NCI-H1092 (cell line): ENCODE measurements at regions not wholly inside any gene's neighbourhood (a gene's known extent, or its start where the extent isn't known, plus 50 kb on each side); places are given as distances from the start of the nearest gene placed in this dataset.

ENCODE experiments used
- DNase-seq: peaks from one replicate; lab custom pipeline; 2025; lab: John Stamatoyannopoulos, UW

GRCh38 chr12:107225635-107226034 is 132.3 kb upstream of the CRY1 start:
- no peak for DNase-seq

- DNase-seq: no peak
Observed at GRCh38 chr12:107226126-107226525, 132.8 kb upstream of the CRY1 start.

- DNase-seq: no peak
Observed at GRCh38 chr12:107228076-107228475, 134.7 kb upstream of the CRY1 start.

- no peak for DNase-seq
Observed at GRCh38 chr12:107229827-107230226, 136.5 kb upstream of the CRY1 start.

- no peak for DNase-seq
Observed at GRCh38 chr12:107231303-107231702, 138.0 kb upstream of the CRY1 start.

GRCh38 chr12:107233551-107233950 is 140.2 kb upstream of the CRY1 start:
- DNase-seq: no peak

- no peak for DNase-seq
Observed at GRCh38 chr12:107235600-107235999, 142.3 kb upstream of the CRY1 start.

GRCh38 chr12:107236824-107237511 is 143.6 kb upstream of the CRY1 start:
- DNase-seq: no peak

- no peak for DNase-seq
Observed at GRCh38 chr12:107238296-107238695, 144.9 kb upstream of the CRY1 start.

- no peak for DNase-seq
Observed at GRCh38 chr12:107241411-107241810, 148.1 kb upstream of the CRY1 start.

GRCh38 chr12:107242189-107242588 is 148.8 kb upstream of the CRY1 start:
- DNase-seq: no peak

- DNase-seq: peak; percentile 86
Observed at GRCh38 chr12:107243341-107243740, 150.0 kb upstream of the CRY1 start.

GRCh38 chr12:107244584-107244983 is 151.2 kb upstream of the CRY1 start:
- DNase-seq: no peak

- DNase-seq: no peak
Observed at GRCh38 chr12:107247650-107248049, 154.3 kb upstream of the CRY1 start.

GRCh38 chr12:107248187-107248586 is 154.8 kb upstream of the CRY1 start:
- no peak for DNase-seq

GRCh38 chr12:107251288-107251687 is 157.9 kb upstream of the CRY1 start:
- DNase-seq: no peak

- no peak for DNase-seq
Observed at GRCh38 chr12:107253361-107253760, 160.0 kb upstream of the CRY1 start.

GRCh38 chr12:107254258-107254856 is 161.0 kb upstream of the CRY1 start:
- DNase-seq: no peak

GRCh38 chr12:107258780-107259179 is 165.4 kb upstream of the CRY1 start:
- no peak for DNase-seq

- DNase-seq: no peak
Observed at GRCh38 chr12:107263980-107264379, 170.6 kb upstream of the CRY1 start.

- no peak for DNase-seq
Observed at GRCh38 chr12:107264667-107265066, 171.3 kb upstream of the CRY1 start.

GRCh38 chr12:107267604-107268003 is 174.3 kb upstream of the CRY1 start:
- no peak for DNase-seq

GRCh38 chr12:107271523-107271922 is 178.2 kb upstream of the CRY1 start:
- no peak for DNase-seq

- no peak for DNase-seq
Observed at GRCh38 chr12:107275530-107275929, 182.2 kb upstream of the CRY1 start.
